Kidney epithelial cell (primary cell): ENCODE measurements at regions not wholly inside any gene's neighbourhood (a gene's known extent, or its start where the extent isn't known, plus 50 kb on each side); places are given as distances from the start of the nearest gene placed in this dataset.
"Not testable (repeated sequence)": the region's sequence is repeated elsewhere in the genome, so short reads cannot be mapped to it uniquely, and the experiment has no call there.

Source experiments
- DNase-seq: peaks from one replicate; pipeline ENCODE4 v3.0.0-alpha.2; 2010; ENCODE audit warnings: low read depth
- H3K27me3 ChIP-seq: 2 replicates; pipeline ENCODE4 v1.6.0; 2011; ENCODE audit warnings: low read length; ENCODE audit not compliant: control insufficient read depth, insufficient read depth
- H3K36me3 ChIP-seq: 2 replicates; pipeline ENCODE4 v1.5.1; 2011; ENCODE audit warnings: low read length; ENCODE audit not compliant: control insufficient read depth, insufficient read depth
- H3K4me3 ChIP-seq: 2 replicates; pipeline ENCODE4 v1.5.1; 2011; ENCODE audit warnings: low read depth, mild to moderate bottlenecking, control low read depth, low read length
- TF ChIP-seq, protein P1 (sequence below): IDR thresholded peaks from 2 replicates; pipeline ENCODE4 v1.5.1; 2011; ENCODE audit warnings: mild to moderate bottlenecking, moderate library complexity, low read length, control low read depth, inconsistent platforms; ENCODE audit not compliant: insufficient read depth, poor library complexity, severe bottlenecking

DNA sequence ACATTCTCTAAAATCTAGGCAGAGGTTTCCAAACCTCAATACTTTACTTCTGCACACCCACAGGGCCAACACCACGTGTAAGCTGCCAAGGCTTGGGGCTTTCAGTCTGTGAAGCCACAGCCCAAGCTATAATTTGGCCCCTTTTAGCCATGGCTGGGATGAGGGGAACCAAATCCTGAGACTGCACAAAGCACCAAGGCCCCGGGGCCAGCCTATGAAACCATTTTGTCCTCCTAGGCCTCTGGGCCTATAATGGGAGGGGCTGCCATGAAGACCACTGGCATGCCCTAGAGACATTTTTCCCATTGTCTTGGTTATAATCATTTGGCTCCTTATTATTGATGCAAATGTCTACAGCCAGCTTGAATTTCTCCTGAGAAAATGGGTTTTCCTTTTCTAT is 513.0 kb upstream of the ADGRB3 start:
- Histone ChIP-seq H3K36me3 (no peaks in the 10 kb centered on the region), H3K4me3 (no peak overlapping the region), H3K27me3 (no peaks in the 10 kb centered on the region)
- DNase-seq = no peak
- TF ChIP-seq, protein P1, sequence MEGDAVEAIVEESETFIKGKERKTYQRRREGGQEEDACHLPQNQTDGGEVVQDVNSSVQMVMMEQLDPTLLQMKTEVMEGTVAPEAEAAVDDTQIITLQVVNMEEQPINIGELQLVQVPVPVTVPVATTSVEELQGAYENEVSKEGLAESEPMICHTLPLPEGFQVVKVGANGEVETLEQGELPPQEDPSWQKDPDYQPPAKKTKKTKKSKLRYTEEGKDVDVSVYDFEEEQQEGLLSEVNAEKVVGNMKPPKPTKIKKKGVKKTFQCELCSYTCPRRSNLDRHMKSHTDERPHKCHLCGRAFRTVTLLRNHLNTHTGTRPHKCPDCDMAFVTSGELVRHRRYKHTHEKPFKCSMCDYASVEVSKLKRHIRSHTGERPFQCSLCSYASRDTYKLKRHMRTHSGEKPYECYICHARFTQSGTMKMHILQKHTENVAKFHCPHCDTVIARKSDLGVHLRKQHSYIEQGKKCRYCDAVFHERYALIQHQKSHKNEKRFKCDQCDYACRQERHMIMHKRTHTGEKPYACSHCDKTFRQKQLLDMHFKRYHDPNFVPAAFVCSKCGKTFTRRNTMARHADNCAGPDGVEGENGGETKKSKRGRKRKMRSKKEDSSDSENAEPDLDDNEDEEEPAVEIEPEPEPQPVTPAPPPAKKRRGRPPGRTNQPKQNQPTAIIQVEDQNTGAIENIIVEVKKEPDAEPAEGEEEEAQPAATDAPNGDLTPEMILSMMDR = no peak

GRCh38 chr6:68120954-68121353 is 514.1 kb upstream of the ADGRB3 start:
- H3K27me3 ChIP-seq, H3K36me3 ChIP-seq, H3K4me3 ChIP-seq, DNase-seq: not testable (repeated sequence)

GRCh38 chr6:68114463-68115047 is 520.5 kb upstream of the ADGRB3 start:
- H3K4me3 ChIP-seq = no peak overlapping the region
- H3K36me3 ChIP-seq = no peaks in the 10 kb centered on the region
- DNase-seq = no peak
- TF ChIP-seq, protein P1 = no peak
- H3K27me3 ChIP-seq = no peaks in the 10 kb centered on the region

DNA sequence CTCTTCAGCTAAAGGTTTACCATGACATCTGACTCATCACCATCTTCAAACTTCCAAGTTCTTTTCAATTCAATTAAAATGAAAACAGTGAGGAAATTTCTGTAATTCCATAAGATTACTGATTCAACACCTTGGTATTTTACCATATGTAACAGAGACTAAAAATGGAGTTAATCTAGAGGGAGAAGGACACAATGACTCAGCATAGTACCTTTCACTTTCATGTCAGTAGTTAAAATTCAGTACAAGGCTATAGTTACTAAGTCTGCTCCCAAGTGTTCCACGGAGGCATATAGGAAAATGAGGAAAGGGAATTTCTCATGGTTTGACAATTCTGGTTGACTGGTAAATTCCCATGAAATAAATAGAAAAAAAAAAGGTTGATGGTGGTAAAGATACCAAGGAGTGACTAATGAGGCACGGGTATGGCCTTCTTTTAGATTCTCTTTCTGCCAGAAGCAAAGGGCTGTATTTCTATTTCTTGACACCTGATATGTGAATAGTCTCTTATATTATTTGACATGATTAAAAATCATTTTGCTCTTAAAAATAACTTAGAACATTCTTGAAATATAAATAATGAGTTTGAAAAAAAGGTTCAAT is 526.7 kb upstream of the ADGRB3 start:
- H3K36me3 ChIP-seq = no peaks in the 10 kb centered on the region
- DNase-seq = no peak
- TF ChIP-seq, protein P1 = no peak
- no peaks in the 10 kb centered on the region for H3K27me3 ChIP-seq
- H3K4me3 ChIP-seq = no peak overlapping the region

GRCh38 chr6:68094070-68094469 is 541.0 kb upstream of the ADGRB3 start:
- Histone ChIP-seq H3K4me3 (no peak overlapping the region), H3K36me3 (no peaks in the 10 kb centered on the region), H3K27me3 (no peaks in the 10 kb centered on the region)
- DNase-seq = no peak
- TF ChIP-seq, protein P1 = no peak

DNA sequence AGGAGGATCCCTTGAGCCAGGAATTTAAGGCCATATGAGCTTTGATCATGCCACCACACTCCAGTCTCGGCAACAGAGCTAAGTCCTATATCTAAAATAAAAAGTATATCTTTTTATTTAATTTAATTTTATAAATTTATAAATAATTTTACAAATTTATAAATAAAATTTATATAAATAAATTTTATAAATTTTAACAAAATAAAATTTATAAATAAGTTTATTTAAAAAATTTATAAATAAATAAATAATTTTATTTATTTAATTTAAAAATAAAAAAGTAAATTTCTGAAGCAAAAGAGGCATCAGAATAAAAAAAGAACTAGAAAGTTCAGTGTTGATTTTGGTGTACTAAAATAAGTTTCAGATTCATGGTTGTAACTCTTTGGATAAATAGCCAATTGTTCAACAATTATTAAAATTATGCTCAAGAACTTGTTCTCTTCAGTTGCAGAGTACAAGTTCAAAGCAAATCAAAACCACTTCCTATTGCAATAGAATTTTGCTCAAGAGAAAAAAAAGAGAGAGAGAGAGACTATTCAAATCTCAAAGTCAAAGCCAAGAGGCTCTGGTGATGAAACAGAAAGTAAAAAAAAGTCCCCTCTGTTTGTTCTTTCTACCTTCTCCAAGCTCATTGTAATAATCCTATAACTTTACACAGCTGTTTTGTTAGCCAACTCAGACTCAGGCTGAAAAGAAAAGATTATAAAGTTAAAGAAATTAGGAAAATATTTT is 547.5 kb upstream of the ADGRB3 start:
- H3K27me3 ChIP-seq = no peaks in the 10 kb centered on the region
- H3K4me3 ChIP-seq = no peak overlapping the region
- no peaks in the 10 kb centered on the region for H3K36me3 ChIP-seq
- no peak for DNase-seq
- TF ChIP-seq, protein P1 = no peak
